HG03097 (cell line): ENCODE measurements at regions not wholly inside any gene's neighbourhood (a gene's known extent, or its start where the extent isn't known, plus 50 kb on each side); places are given as distances from the start of the nearest gene placed in this dataset.
"Not testable (repeated sequence)": the region's sequence is repeated elsewhere in the genome, so short reads cannot be mapped to it uniquely, and the experiment has no call there.

Source experiments
- ATAC-seq: cut with Tn5 transposase; IDR thresholded peaks from one replicate; pipeline ENCODE4 v1.9.1; 2021; ENCODE audit not compliant: unreplicated experiment, low FRiP score

GRCh38 chr4:114332119-114332518 lies 266.5 kb upstream of the UGT8 start:
- ATAC-seq: no peak

GRCh38 chr4:114334363-114334762 lies 264.2 kb upstream of the UGT8 start:
- not testable (repeated sequence) for ATAC-seq

GRCh38 chr4:114334884-114335330 lies 263.7 kb upstream of the UGT8 start:
- no peak for ATAC-seq

GRCh38 chr4:114335339-114335738 lies 263.3 kb upstream of the UGT8 start:
- no peak for ATAC-seq

GRCh38 chr4:114343015-114343414 lies 255.6 kb upstream of the UGT8 start:
- no peak for ATAC-seq

- ATAC-seq: no peak
Observed at GRCh38 chr4:114349543-114350175, 248.9 kb upstream of the UGT8 start.

GRCh38 chr4:114358901-114359300 lies 239.7 kb upstream of the UGT8 start:
- no peak for ATAC-seq

GRCh38 chr4:114361249-114361648 lies 237.4 kb upstream of the UGT8 start:
- ATAC-seq: no peak

GRCh38 chr4:114364857-114365256 lies 233.8 kb upstream of the UGT8 start:
- no peak for ATAC-seq

- ATAC-seq: no peak
Observed at GRCh38 chr4:114365591-114365990, 233.0 kb upstream of the UGT8 start.

GRCh38 chr4:114366368-114366767 lies 232.2 kb upstream of the UGT8 start:
- no peak for ATAC-seq

GRCh38 chr4:114368751-114369150 lies 229.9 kb upstream of the UGT8 start:
- ATAC-seq: no peak

GRCh38 chr4:114373508-114373907 lies 225.1 kb upstream of the UGT8 start:
- ATAC-seq: no peak

GRCh38 chr4:114378305-114378903 lies 220.2 kb upstream of the UGT8 start:
- ATAC-seq: no peak

- ATAC-seq: no peak
Observed at GRCh38 chr4:114383067-114383466, 215.5 kb upstream of the UGT8 start.

- ATAC-seq: no peak
Observed at GRCh38 chr4:114383721-114384120, 214.9 kb upstream of the UGT8 start.

- no peak for ATAC-seq
Observed at GRCh38 chr4:114384629-114385028, 214.0 kb upstream of the UGT8 start.

GRCh38 chr4:114385195-114385985 lies 213.2 kb upstream of the UGT8 start:
- ATAC-seq: no peak

GRCh38 chr4:114386637-114387233 lies 211.9 kb upstream of the UGT8 start:
- ATAC-seq: no peak

- ATAC-seq: no peak
Observed at GRCh38 chr4:114389070-114389685, 209.4 kb upstream of the UGT8 start.
